ENCODE measurements at regions not wholly inside any gene's neighbourhood (a gene's known extent, or its start where the extent isn't known, plus 50 kb on each side); places are given as distances from the start of the nearest gene placed in this dataset.
"Not testable (repeated sequence)": the region's sequence is repeated elsewhere in the genome, so short reads cannot be mapped to it uniquely, and the experiment has no call there.

- no peak for DNase-seq
These were observed 1040.3 kb downstream of the SOCS6 start for GRCh38 chr18:71329114-71329513.

GRCh38 chr18:71327850-71328249 lies 1039.0 kb downstream of the SOCS6 start:
- DNase-seq = no peak

- DNase-seq = no peak
These were observed 1038.6 kb downstream of the SOCS6 start for GRCh38 chr18:71327441-71327840.

GRCh38 chr18:71326826-71327225 lies 1038.0 kb downstream of the SOCS6 start:
- no peak for DNase-seq

GRCh38 chr18:71324356-71324755 lies 1035.5 kb downstream of the SOCS6 start:
- no peak for DNase-seq

- DNase-seq = no peak
These were observed 1033.4 kb downstream of the SOCS6 start for GRCh38 chr18:71322201-71322600.

- no peak for DNase-seq
These were observed 1032.5 kb downstream of the SOCS6 start for GRCh38 chr18:71321319-71321718.

- DNase-seq = no peak
These were observed 1016.0 kb downstream of the SOCS6 start for GRCh38 chr18:71304856-71305255.

- DNase-seq = not testable (repeated sequence)
These were observed 1014.9 kb downstream of the SOCS6 start for GRCh38 chr18:71303743-71304142.

GRCh38 chr18:71301596-71301995 lies 1012.8 kb downstream of the SOCS6 start:
- DNase-seq = no peak

- DNase-seq = not testable (repeated sequence)
These were observed 1005.4 kb downstream of the SOCS6 start for GRCh38 chr18:71294201-71294600.

- no peak for DNase-seq
These were observed 1004.5 kb downstream of the SOCS6 start for GRCh38 chr18:71293322-71293721.

- no peak for DNase-seq
These were observed 998.4 kb downstream of the SOCS6 start for GRCh38 chr18:71287268-71287667.

- DNase-seq = no peak
These were observed 963.6 kb downstream of the SOCS6 start for GRCh38 chr18:71252351-71252865.

- no peak for DNase-seq
These were observed 961.3 kb downstream of the SOCS6 start for GRCh38 chr18:71250191-71250590.

- no peak for DNase-seq
These were observed 960.9 kb downstream of the SOCS6 start for GRCh38 chr18:71249791-71250190.

GRCh38 chr18:71242981-71243380 lies 954.1 kb downstream of the SOCS6 start:
- DNase-seq = no peak

- DNase-seq = no peak
These were observed 950.3 kb downstream of the SOCS6 start for GRCh38 chr18:71238974-71239624.

GRCh38 chr18:71237641-71238040 lies 948.8 kb downstream of the SOCS6 start:
- no peak for DNase-seq

GRCh38 chr18:71233177-71233576 lies 944.3 kb downstream of the SOCS6 start:
- DNase-seq = no peak

- no peak for DNase-seq
These were observed 934.6 kb downstream of the SOCS6 start for GRCh38 chr18:71223486-71223885.

GRCh38 chr18:71221405-71221804 lies 932.6 kb downstream of the SOCS6 start:
- DNase-seq = no peak

- not testable (repeated sequence) for DNase-seq
These were observed 923.9 kb downstream of the SOCS6 start for GRCh38 chr18:71212739-71213138.

GRCh38 chr18:71212222-71212621 lies 923.4 kb downstream of the SOCS6 start:
- DNase-seq = no peak

GRCh38 chr18:71209944-71210343 lies 921.1 kb downstream of the SOCS6 start:
- no peak for DNase-seq

Data from NK-92 treated with Interleukin-12 subunit alpha and Interleukin-12 subunit beta, amount 100 ng/mL, for 24 hours (cell line).